Gastroesophageal sphincter (tissue), 3 donors: ENCODE measurements at regions not wholly inside any gene's neighbourhood (a gene's known extent, or its start where the extent isn't known, plus 50 kb on each side); places are given as distances from the start of the nearest gene placed in this dataset.

ENCODE experiments used
- EP300 ChIP-seq: sonication (generic); formaldehyde crosslinking; IDR thresholded peaks from one replicate; pipeline ENCODE4 v1.6.1; 2017; ENCODE audit warnings: antibody characterized with exemption, mild to moderate bottlenecking
- POLR2A ChIP-seq, 2 donors: fragments of 450-650 bp; IDR thresholded peaks; one replicate each; pipeline ENCODE4 v1.6.1; 2017; ENCODE audit warnings: antibody characterized with exemption in 2 of 2, mild to moderate bottlenecking in 2 of 2, moderate library complexity in 1 of 2
- POLR2AphosphoS5 ChIP-seq: sonication (generic); formaldehyde crosslinking; IDR thresholded peaks from one replicate; pipeline ENCODE4 v1.6.1; 2017; ENCODE audit warnings: antibody characterized with exemption
- TF ChIP-seq, protein P1 (sequence below), 4 experiments: fragments of 200-600 bp in 2 of 4; fragments of 450-650 bp in 2 of 4; sonication (generic) in 1 of 4; IDR thresholded peaks; one replicate each; pipeline ENCODE4 v1.5.1; 2017 to 2019; ENCODE audit warnings: antibody characterized with exemption in 4 of 4, mild to moderate bottlenecking in 2 of 4, moderate library complexity in 2 of 4

- TF ChIP-seq, protein P1, sequence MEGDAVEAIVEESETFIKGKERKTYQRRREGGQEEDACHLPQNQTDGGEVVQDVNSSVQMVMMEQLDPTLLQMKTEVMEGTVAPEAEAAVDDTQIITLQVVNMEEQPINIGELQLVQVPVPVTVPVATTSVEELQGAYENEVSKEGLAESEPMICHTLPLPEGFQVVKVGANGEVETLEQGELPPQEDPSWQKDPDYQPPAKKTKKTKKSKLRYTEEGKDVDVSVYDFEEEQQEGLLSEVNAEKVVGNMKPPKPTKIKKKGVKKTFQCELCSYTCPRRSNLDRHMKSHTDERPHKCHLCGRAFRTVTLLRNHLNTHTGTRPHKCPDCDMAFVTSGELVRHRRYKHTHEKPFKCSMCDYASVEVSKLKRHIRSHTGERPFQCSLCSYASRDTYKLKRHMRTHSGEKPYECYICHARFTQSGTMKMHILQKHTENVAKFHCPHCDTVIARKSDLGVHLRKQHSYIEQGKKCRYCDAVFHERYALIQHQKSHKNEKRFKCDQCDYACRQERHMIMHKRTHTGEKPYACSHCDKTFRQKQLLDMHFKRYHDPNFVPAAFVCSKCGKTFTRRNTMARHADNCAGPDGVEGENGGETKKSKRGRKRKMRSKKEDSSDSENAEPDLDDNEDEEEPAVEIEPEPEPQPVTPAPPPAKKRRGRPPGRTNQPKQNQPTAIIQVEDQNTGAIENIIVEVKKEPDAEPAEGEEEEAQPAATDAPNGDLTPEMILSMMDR (IDR thresholded peaks at IDR 0.05), result no peak
- no peak for TF ChIP-seq POLR2A (IDR thresholded peaks at IDR 0.05)
- no peak for TF ChIP-seq POLR2AphosphoS5
- no peak for TF ChIP-seq EP300
Observed at GRCh38 chr2:234830853-234831252, 121.0 kb upstream of the SH3BP4 start.
